ENCODE measurements at regions not wholly inside any gene's neighbourhood (a gene's known extent, or its start where the extent isn't known, plus 50 kb on each side); places are given as distances from the start of the nearest gene placed in this dataset.
"Not testable (repeated sequence)": the region's sequence is repeated elsewhere in the genome, so short reads cannot be mapped to it uniquely, and the experiment has no call there.

GRCh38 chr1:157269656-157270375 is 131.6 kb upstream of the ETV3 start:
- no peak for DNase-seq (ENCODE audit: low read depth in 2 of 2)

DNA sequence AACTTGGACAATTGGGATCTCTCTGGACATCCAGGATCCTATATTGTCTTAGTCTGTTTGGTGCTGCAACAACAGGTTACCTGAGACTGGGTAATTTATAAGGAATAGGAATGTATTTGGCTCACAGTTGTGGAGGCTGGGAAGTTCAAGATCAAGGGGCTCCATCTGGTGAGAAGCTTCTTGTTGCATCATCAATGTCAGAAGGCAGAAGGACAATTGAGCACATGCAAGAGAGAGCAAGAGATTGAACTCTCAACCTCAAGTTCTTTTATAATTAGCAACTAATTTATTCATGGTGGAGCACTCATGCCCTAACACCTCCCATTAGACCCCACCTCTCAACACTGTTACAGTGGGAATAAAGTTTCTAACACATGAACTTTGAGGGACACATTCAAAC is 124.7 kb upstream of the ETV3 start:
- no peak for DNase-seq (ENCODE audit: low read depth in 2 of 2)

DNA sequence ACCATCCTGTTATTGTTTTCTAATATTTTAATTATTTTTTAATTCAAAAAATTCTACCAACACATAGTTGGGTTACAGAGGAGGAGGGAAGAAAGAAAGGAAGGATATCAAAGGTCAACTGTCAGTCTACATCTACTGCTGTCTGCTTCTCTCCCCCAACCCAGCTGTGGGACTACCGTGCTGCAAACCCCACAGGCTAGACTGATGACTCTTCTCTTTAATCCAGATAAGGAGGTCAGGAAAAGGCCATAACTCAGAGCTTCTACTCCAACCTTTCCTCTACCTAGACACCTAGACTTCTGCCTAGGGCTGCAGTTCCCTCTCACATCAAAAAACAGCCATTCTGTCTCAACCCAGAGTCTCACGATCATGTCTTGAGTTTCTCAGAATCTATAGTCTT is 124.2 kb upstream of the ETV3 start:
- no peak for DNase-seq (ENCODE audit: low read depth in 2 of 2)

- not testable (repeated sequence) for DNase-seq (ENCODE audit: low read depth in 2 of 2)
These were observed 117.7 kb upstream of the ETV3 start for GRCh38 chr1:157255891-157256290.

DNA sequence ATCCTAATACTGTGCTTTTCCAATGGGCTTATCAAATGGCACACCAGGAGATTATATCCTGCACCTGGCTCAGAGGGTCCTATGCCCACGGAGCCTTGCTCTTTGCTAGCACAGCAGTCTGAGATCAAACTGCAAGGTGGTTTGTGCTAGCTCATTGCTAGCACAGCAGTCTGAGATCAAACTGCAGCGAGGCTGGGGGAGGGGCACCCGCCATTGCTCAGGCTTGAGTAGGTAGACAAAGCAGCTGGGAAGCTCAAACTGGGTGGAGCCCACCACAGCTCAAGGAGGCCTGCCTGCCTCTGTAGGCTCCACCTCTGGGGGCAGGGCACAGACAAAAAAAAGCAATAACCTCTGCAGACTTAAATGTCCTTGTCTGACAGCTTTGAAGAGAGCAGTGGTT is 116.0 kb upstream of the ETV3 start:
- DNase-seq (ENCODE audit: low read depth in 2 of 2): not testable (repeated sequence)

DNA sequence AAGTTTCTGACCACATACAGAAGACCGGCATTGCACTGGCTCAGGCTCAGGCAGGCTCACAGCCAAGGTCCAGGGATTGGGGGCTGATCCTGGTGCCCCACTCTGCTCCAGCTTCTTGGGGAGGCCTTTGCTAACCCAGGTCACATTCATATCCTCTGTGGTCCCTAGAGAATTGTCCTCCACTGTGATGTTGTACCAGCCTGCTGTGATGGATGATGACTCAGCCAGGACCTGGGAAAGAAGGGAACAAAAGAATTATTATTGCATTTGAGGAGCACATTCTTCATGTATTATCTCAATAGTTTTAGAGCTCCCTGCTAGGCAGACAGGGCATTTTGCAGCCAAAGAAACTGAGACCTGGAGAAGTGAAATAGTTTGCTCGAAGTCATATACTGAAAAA is 114.3 kb upstream of the ETV3 start:
- no peak for DNase-seq (ENCODE audit: low read depth in 2 of 2)

DNA sequence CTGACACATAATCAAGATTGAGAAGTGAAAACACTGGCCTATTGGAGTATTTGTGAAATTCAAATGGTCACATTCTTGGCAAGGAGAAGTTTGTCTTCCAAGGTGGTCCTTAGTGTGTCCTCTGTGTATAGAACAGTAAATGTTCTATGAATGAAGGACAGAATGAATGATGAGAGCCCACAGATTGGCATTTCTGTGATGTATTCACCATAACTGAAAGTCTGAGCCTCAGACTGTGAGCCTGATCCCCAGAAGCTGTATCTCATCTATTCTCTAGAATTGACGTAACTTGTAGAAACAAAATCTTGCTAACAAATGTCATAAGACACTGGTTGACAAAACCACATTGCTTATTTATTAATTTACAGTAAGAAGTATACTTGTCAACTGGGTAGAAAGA is 111.5 kb upstream of the ETV3 start:
- no peak for DNase-seq (ENCODE audit: low read depth in 2 of 2)

DNA sequence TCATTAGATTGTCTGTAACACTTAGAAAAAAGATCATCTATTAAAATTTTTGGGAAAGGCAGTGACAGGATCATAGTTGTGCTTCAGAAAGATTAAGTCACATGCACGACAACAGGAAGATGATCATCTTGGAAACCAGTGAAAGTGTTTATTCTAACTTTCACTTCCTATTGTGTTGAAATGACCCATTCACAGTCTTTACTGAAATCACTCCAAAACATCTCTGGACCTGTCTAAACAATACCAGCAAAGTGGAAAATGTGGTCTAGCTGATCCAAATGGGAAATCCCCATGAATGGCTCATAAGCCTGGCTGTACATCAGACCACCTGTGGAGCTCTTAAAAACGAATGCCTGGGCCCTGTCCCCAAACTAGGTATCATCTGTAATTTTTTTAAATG is 111.1 kb upstream of the ETV3 start:
- no peak for DNase-seq (ENCODE audit: low read depth in 2 of 2)

DNA sequence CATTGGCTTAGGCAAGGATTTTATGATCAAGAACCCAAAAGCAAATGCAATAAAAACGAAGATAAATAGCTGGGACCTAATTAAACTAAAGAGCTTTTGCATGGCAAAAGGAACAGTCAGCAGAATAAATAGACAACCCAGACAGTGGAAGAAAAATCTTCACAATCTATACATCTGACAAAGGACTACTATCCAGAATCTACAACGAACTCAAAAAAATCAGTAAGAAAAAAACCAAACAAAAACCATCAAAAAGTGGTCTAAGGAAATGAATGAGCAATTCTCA is 109.5 kb upstream of the ETV3 start:
- DNase-seq (ENCODE audit: low read depth in 2 of 2): not testable (repeated sequence)

GRCh38 chr1:157247005-157247763 is 109.0 kb upstream of the ETV3 start:
- no peak for DNase-seq (ENCODE audit: low read depth in 2 of 2)

- DNase-seq (ENCODE audit: low read depth in 2 of 2): no peak
These were observed 107.6 kb upstream of the ETV3 start for GRCh38 chr1:157245823-157246222.

DNA sequence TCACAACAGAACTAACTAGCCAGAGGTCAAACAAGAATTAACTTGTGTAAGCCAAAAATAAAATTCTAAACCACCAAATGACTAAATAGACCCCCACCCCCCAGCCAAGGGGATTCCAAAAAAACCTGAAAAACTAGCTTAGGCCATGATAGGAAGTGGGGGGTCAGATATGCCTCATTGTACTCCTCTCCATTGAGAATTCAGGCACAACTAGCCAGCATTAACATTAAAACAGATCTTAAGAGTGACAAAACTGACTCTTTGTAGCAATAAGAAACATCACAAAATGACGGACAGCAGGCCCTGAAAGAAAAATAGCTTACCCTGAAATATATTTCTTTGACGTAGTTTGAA is 103.0 kb upstream of the ETV3 start:
- no peak for DNase-seq (ENCODE audit: low read depth in 2 of 2)

GRCh38 chr1:157240495-157241184 is 102.4 kb upstream of the ETV3 start:
- DNase-seq (ENCODE audit: low read depth in 2 of 2): no peak

DNA sequence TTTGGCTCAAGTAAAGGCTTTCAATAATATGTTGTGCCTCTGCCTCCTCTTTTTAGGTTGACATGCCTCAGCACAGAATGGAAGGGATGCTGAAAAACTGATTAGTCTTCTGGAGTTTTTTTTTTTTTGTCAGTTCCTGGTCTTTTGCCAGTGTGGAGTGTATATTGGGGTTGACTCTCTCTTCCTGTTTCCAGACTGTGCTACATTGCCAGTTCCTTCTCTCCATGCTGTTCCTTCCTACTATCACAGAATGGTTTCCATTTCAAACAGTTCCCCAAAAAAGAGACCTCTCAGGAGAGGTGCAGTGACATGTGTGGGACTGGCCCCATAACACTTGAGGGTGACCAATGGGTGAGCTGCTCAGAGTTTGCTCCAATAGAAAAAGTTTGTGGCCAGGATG is 101.7 kb upstream of the ETV3 start:
- no peak for DNase-seq (ENCODE audit: low read depth in 2 of 2)

DNA sequence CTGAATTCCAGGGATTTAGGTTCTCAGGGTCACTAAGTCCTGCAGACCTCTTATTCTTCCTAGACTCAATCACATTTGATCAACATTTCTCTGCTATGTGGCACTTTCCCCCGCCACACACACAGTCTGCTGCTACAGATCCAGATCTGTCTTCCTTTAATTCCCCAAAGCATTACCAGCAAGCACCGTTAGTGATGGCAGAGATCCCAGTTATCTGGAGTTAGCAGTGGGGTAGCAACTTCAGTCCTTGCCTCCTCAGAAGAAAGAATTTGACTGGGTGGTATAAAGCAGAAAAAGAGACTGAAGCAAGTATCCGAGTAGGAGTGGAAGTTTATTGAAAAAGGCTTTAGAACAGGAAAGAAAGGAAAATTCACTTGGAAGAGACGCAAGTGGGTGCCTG is 100.4 kb upstream of the ETV3 start:
- no peak for DNase-seq (ENCODE audit: low read depth in 2 of 2)

- no peak for DNase-seq (ENCODE audit: low read depth in 2 of 2)
These were observed 99.8 kb upstream of the ETV3 start for GRCh38 chr1:157237981-157238380.

- DNase-seq (ENCODE audit: low read depth in 2 of 2): no peak
These were observed 99.3 kb upstream of the ETV3 start for GRCh38 chr1:157237522-157237921.

DNA sequence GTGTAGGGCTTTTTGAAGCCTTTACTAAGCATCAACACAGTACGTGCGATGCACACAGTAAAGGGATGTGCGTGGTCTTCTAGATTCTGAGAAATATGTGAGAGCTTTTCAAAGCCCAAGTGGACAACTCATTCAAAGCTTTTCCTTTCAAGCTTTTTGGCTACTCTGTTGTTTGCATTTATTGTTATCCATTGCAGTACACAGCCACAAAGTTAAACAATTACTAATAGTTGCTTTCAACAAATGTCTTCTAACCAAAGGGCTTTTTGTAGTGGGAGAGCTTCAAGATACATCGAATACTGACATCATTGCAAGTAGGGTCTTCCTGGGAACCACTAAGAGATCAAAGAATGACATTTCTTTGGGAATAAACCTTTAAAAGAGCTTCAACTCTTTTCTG is 97.9 kb upstream of the ETV3 start:
- DNase-seq (ENCODE audit: low read depth in 2 of 2): no peak

DNA sequence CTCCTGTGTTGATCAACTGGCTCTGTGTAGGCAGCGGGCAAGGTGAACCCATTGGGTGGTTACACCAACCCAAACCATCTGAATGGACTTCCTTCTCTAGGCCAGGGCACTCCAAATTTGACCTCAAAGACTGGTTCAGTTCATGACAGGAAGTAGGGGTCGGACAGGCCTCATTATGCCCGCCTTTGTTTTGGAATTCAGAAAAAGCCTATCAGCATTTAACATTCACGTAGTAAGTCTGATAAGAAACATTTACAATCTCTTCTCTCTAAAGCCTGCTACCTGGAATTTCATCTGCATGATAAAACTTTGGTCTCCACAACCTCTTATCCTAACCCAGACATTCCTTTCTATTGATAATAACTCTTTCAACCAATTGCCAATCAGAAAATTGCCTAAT is 97.1 kb upstream of the ETV3 start:
- DNase-seq (ENCODE audit: low read depth in 2 of 2): no peak

- DNase-seq (ENCODE audit: low read depth in 2 of 2): no peak
These were observed 96.6 kb upstream of the ETV3 start for GRCh38 chr1:157234705-157235273.

DNA sequence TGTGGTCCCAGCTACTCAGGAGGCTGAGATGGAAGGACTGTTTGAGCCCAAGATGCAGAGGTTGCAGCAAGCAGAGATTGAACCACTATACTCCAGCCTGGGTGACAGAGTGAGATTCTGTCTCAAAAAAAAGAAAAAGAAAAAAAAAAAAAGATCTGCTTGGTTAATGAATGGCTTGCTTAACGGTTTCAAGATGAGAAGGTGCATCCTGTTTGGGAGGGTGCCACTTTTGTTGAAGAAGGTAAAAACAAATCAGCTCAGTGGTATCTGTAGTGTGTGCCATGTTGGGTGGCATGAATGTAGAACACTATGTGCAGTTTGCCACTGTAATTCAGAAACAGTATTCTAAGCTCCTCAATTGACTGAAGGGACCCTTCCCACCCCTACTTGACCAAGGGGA is 94.9 kb upstream of the ETV3 start:
- no peak for DNase-seq (ENCODE audit: low read depth in 2 of 2)

GRCh38 chr1:157231846-157232525 is 93.8 kb upstream of the ETV3 start:
- no peak for DNase-seq (ENCODE audit: low read depth in 2 of 2)
